Neural cell (in vitro differentiated cells): ENCODE measurements at regions not wholly inside any gene's neighbourhood (a gene's known extent, or its start where the extent isn't known, plus 50 kb on each side); places are given as distances from the start of the nearest gene placed in this dataset.

Experiments
- CTCF ChIP-seq: fragments of 450-650 bp; IDR thresholded peaks from 2 replicates; pipeline ENCODE4 v1.5.1; 2014; ENCODE audit warnings: antibody characterized with exemption, mild to moderate bottlenecking, moderate library complexity; ENCODE audit not compliant: poor library complexity, severe bottlenecking
- EP300 ChIP-seq: fragments of 450-650 bp; conservative IDR thresholded peaks from 2 replicates; pipeline ENCODE4 v1.6.1; 2014; ENCODE audit warnings: antibody characterized with exemption, mild to moderate bottlenecking, moderate library complexity; ENCODE audit not compliant: poor library complexity, severe bottlenecking

- TF ChIP-seq CTCF = no peak
- TF ChIP-seq EP300 = no peak
These were observed 341.6 kb upstream of the PIK3R1 start for GRCh38 chr5:67873935-67874334.
